RWPE1 (cell line): ENCODE measurements at regions not wholly inside any gene's neighbourhood (a gene's known extent, or its start where the extent isn't known, plus 50 kb on each side); places are given as distances from the start of the nearest gene placed in this dataset.

Experiments
- CTCF ChIA-PET: fragments of 350-600 bp; sonication (Branson Sonifier 250); formaldehyde crosslinking; extraction: SDS; loops from one replicate; lab custom pipeline; 2021; lab: Yijun Ruan, JAX
- POLR2A ChIA-PET: fragments of 400-600 bp; formaldehyde crosslinking; extraction: SDS; loops from one replicate; lab custom pipeline; 2020; ENCODE audit warnings: antibody characterized with exemption; ENCODE audit not compliant: low non-redundant PET; lab: Yijun Ruan, JAX
- DNase-seq: peaks from one replicate; pipeline ENCODE4 v3.0.0; 2012; ENCODE audit warnings: low spot score
- H3K27ac ChIP-seq: fragments of 450-650 bp; 2 replicates; pipeline ENCODE4 v1.5.1; 2017
- TF ChIP-seq, protein P1 (sequence below): fragments of 450-650 bp; conservative IDR thresholded peaks from 2 replicates; pipeline ENCODE4 v1.5.1; 2017; ENCODE audit warnings: low read depth, mild to moderate bottlenecking

DNA sequence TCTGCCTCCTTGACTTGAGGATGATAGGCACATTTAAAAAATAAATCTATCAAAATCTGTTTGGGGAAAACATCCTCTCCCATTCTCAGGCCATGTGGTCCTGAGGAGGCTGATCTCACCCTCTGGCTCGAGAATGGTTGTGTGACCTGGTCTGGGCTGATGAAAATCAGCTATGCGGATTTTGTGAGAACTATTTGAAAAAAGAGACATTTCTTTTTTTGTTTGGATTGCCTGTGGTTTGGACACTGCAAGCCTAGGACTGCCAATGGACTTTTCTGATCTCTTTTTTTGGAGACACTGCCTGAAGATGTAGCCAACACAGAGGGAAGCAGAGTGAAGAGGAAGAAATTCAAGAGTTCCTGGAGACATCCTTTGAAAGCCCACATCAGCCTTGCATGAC lies 145.9 kb downstream of the HS3ST3B1 start:
- no peak for DNase-seq
- ChIA-PET CTCF (interaction anchor here (0.6 to 0.7 kb wide), 3 partner anchors 10 to 147 kb away, joined by 3 to 6 read pairs (median 3); no protein-coding TSS in a partner anchor), POLR2A (no interaction called here)
- H3K27ac ChIP-seq = no peak overlapping the region
- TF ChIP-seq, protein P1, sequence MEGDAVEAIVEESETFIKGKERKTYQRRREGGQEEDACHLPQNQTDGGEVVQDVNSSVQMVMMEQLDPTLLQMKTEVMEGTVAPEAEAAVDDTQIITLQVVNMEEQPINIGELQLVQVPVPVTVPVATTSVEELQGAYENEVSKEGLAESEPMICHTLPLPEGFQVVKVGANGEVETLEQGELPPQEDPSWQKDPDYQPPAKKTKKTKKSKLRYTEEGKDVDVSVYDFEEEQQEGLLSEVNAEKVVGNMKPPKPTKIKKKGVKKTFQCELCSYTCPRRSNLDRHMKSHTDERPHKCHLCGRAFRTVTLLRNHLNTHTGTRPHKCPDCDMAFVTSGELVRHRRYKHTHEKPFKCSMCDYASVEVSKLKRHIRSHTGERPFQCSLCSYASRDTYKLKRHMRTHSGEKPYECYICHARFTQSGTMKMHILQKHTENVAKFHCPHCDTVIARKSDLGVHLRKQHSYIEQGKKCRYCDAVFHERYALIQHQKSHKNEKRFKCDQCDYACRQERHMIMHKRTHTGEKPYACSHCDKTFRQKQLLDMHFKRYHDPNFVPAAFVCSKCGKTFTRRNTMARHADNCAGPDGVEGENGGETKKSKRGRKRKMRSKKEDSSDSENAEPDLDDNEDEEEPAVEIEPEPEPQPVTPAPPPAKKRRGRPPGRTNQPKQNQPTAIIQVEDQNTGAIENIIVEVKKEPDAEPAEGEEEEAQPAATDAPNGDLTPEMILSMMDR = no peak

DNA sequence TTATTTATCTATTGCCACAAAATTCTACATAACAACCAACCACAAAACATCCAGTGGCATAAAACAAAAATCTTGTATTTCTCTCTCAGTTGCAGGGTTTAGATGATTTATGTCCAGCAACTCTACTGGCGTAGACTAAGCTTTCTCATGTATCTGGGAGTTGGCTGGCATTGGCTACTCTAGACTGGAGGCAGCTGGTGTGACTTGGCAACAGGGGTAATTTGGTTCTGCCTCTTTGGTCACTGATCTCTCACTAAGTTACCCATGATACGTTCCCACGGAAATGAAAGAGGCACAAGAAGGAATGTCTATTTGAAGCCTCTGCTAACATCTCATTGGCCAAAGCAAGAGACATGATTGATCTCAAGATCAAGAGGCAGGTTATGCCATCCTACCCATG lies 144.0 kb downstream of the HS3ST3B1 start:
- CTCF ChIA-PET = interaction anchor here (0.7 kb wide), 1 partner anchor 741 kb away, joined by 4 read pairs; no protein-coding TSS in a partner anchor
- TF ChIP-seq, protein P1 = no peak
- no peak for DNase-seq
- no peak overlapping the region for H3K27ac ChIP-seq
- POLR2A ChIA-PET = no interaction called here

DNA sequence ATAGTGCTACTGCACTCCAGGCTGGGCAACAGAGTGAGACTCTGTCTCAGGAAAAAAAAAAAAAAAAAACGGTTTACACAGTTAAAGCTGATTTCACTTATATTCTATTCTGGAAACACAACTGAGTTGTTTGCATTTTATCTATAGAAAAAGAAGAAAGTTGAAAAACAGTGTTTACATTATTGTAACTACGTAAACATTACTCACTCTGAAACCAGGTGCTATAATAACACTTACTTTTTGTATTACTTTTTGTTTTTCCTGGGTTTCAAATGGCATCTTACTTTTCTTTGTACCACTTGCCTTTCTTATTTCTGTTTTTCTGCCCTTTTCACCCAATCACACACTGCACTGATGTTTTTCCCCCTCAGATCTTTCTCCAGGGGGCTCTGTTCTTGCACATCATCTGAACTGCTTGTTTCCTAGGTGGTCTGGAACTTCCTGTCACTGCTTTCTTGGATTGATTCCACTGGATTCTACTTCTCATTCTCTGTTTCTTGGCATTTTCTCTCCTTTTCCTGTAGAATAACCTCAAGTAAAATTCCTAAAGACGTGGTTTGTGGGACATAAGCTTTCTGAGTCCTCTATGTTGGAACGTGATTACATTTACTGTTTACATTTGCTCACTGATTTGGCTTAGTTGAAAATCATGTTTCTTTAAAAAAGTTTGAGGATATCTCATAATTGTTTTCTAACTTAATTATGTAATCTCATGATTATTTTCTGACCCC lies 142.1 kb downstream of the HS3ST3B1 start:
- H3K27ac ChIP-seq = no peak overlapping the region
- no peak for DNase-seq
- ChIA-PET POLR2A (no interaction called here), CTCF (no interaction called here)
- TF ChIP-seq, protein P1 = no peak

DNA sequence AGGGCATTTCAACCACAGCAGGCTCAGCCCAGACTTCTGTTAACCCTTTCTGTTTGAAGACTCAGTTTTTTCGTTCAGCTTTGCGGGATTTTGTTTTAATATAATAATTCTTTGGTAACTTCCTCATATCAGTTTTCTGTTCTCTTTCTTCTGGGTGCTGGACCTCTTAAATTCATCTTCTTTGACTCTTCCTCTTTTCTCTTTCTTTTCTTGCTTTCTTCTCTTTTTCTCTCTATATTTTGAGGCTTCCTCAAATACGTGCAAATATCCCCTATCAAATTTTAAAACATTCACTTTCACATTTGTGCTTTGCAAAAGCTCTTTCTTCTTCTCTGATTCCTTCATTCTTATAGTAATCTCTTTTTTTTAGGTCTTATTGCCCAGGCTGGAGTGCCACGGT lies 136.3 kb downstream of the HS3ST3B1 start:
- TF ChIP-seq, protein P1 = no peak
- POLR2A ChIA-PET = no interaction called here
- DNase-seq = no peak
- CTCF ChIA-PET = interaction anchor here (0.6 kb wide), 1 partner anchor 10 kb away, joined by 3 read pairs; no protein-coding TSS in a partner anchor
- H3K27ac ChIP-seq = no peak overlapping the region

DNA sequence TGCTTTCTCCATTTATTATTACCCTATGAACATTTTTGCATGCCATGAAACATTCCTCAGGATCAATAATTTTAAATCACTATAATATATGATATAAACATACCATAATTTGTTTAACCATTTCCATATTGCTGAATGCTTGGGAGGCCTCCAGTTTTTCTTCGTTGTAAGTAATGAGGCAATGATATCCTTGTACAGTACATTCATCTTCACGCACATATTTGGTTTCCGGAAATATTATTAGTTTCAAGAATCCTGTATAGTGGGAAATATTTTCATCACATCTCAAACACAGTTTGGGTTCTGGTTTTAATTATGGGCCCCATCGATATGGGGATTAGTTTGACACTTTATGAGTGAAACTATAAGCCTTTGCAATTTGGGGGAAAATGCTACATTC lies 135.4 kb downstream of the HS3ST3B1 start:
- TF ChIP-seq, protein P1 = no peak
- no peak overlapping the region for H3K27ac ChIP-seq
- no peak for DNase-seq
- ChIA-PET CTCF (no interaction called here), POLR2A (no interaction called here)

DNA sequence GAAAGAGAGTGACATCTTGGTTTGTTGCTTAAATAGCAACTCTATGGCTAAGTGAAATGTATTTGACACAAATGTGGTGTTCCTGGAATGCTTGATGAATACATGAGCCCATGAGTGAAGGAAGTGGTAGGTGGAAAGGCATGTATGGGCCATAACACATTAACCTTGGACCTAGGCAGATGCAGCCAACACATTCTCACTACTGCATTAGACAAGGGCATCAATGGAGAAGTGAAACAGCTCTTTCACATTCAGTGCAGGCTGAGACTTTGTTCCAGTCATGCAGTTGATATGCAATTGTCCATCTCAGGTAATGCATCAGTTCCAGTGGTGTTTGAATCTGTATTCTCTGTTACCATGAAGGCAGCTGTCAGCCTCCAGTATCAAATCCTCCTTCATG lies 133.6 kb downstream of the HS3ST3B1 start:
- no peak for DNase-seq
- ChIA-PET POLR2A (no interaction called here), CTCF (no interaction called here)
- no peak overlapping the region for H3K27ac ChIP-seq
- TF ChIP-seq, protein P1 = no peak
